Hepatocyte (in vitro differentiated cells): ENCODE measurements at regions not wholly inside any gene's neighbourhood (a gene's known extent, or its start where the extent isn't known, plus 50 kb on each side); places are given as distances from the start of the nearest gene placed in this dataset.

ENCODE experiments used
- DNase-seq: peaks from one replicate; pipeline ENCODE4 v3.0.0-alpha.2; 2016; ENCODE audit warnings: low spot score
- H2AFZ ChIP-seq: fragments of 200-600 bp; sonication (generic); 2 replicates; pipeline ENCODE4 v1.6.0; 2016; ENCODE audit warnings: antibody characterized with exemption, mild to moderate bottlenecking
- H3K27ac ChIP-seq: fragments of 200-600 bp; sonication (generic); 2 replicates; pipeline ENCODE4 v1.5.1; 2016; ENCODE audit warnings: mild to moderate bottlenecking
- H3K27me3 ChIP-seq: fragments of 200-600 bp; sonication (generic); 2 replicates; pipeline ENCODE4 v1.6.1; 2016
- H3K36me3 ChIP-seq: fragments of 200-600 bp; sonication (generic); replicated peaks from 2 replicates; pipeline ENCODE4 v1.5.1; 2016; ENCODE audit warnings: low read depth; ENCODE audit not compliant: insufficient read depth
- H3K4me1 ChIP-seq: fragments of 200-600 bp; sonication (generic); 2 replicates; pipeline ENCODE4 v1.5.1; 2016; ENCODE audit warnings: mild to moderate bottlenecking, moderate library complexity; ENCODE audit not compliant: insufficient read depth
- H3K4me2 ChIP-seq: fragments of 200-600 bp; sonication (generic); 2 replicates; pipeline ENCODE4 v1.6.0; 2016
- H3K4me3 ChIP-seq: fragments of 200-600 bp; sonication (generic); 2 replicates; pipeline ENCODE4 v1.5.1; 2016; ENCODE audit warnings: mild to moderate bottlenecking
- H3K79me2 ChIP-seq: fragments of 200-600 bp; sonication (generic); 2 replicates; pipeline ENCODE4 v1.6.0; 2017; ENCODE audit warnings: mild to moderate bottlenecking
- H3K9me2 ChIP-seq: fragments of 200-600 bp; sonication (generic); replicated peaks from 2 replicates; pipeline ENCODE4 v1.6.0; 2017; ENCODE audit warnings: mild to moderate bottlenecking; ENCODE audit not compliant: insufficient read depth
- H3K9me3 ChIP-seq: fragments of 200-600 bp; sonication (generic); 2 replicates; pipeline ENCODE4 v1.5.1; 2016; ENCODE audit warnings: low read depth, mild to moderate bottlenecking
- H4K20me1 ChIP-seq: fragments of 200-600 bp; sonication (generic); 2 replicates; pipeline ENCODE4 v1.6.0; 2016; ENCODE audit warnings: mild to moderate bottlenecking; ENCODE audit not compliant: insufficient read depth, poor library complexity, severe bottlenecking
- EZH2 ChIP-seq: fragments of 200-600 bp; sonication (generic); IDR thresholded peaks from 2 replicates; pipeline ENCODE4 v1.6.1; 2016; ENCODE audit warnings: antibody characterized with exemption, mild to moderate bottlenecking, borderline replicate concordance
- EZH2phosphoT487 ChIP-seq: fragments of 200-600 bp; sonication (generic); IDR thresholded peaks from one replicate; pipeline ENCODE4 v1.6.1; 2018; ENCODE audit warnings: antibody characterized with exemption, mild to moderate bottlenecking, low read depth, moderate library complexity; ENCODE audit not compliant: unreplicated experiment, severe bottlenecking
- WGBS: methylation state at CpG from one replicate; pipeline ENCODE4 v1.1.6; 2016; ENCODE audit warnings: low lambda C conversion rate; ENCODE audit errors: missing lambda C conversion rate; 5-methylcytosine and 5-hydroxymethylcytosine counted together
- TF ChIP-seq, protein P1 (sequence below): fragments of 200-600 bp; sonication (generic); IDR thresholded peaks from 2 replicates; pipeline ENCODE4 v1.5.1; 2016; ENCODE audit warnings: antibody characterized with exemption, mild to moderate bottlenecking; ENCODE audit not compliant: poor library complexity

DNA sequence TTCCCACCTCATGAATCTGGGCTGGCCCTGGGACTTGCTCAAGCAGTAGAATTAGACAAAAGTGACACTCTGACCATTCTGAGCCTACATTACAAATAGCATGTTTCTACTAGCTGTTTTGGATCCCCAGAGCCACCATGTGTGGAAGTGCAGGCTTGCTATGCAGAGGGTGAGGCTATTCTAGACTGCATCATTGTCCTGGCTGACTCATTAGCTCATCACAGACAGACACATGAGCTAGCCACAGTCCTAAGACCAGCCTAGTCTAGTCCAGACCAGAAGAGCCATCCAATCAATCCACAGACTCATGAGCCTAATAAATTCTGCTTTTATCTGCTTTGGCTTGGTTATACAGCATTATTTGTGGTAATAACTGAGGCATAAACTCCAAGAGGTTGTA is 351.9 kb downstream of the PRELID2 start:
- Histone ChIP-seq H2AFZ (no peak overlapping the region), H3K4me1 (no peaks in the 10 kb centered on the region), H3K4me3 (no peak overlapping the region), H3K9me3 (no peaks in the 10 kb centered on the region), H3K4me2 (no peak overlapping the region), H3K79me2 (no peaks in the 10 kb centered on the region), H3K36me3 (no peaks in the 10 kb centered on the region), H4K20me1 (no peaks in the 10 kb centered on the region), H3K27ac (no peak overlapping the region), H3K27me3 (no peaks in the 10 kb centered on the region), H3K9me2 (no peaks in the 10 kb centered on the region)
- TF ChIP-seq EZH2 = no peak
- TF ChIP-seq, protein P1, sequence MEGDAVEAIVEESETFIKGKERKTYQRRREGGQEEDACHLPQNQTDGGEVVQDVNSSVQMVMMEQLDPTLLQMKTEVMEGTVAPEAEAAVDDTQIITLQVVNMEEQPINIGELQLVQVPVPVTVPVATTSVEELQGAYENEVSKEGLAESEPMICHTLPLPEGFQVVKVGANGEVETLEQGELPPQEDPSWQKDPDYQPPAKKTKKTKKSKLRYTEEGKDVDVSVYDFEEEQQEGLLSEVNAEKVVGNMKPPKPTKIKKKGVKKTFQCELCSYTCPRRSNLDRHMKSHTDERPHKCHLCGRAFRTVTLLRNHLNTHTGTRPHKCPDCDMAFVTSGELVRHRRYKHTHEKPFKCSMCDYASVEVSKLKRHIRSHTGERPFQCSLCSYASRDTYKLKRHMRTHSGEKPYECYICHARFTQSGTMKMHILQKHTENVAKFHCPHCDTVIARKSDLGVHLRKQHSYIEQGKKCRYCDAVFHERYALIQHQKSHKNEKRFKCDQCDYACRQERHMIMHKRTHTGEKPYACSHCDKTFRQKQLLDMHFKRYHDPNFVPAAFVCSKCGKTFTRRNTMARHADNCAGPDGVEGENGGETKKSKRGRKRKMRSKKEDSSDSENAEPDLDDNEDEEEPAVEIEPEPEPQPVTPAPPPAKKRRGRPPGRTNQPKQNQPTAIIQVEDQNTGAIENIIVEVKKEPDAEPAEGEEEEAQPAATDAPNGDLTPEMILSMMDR = no peak
- no peak for TF ChIP-seq EZH2phosphoT487
- no peak for DNase-seq

DNA sequence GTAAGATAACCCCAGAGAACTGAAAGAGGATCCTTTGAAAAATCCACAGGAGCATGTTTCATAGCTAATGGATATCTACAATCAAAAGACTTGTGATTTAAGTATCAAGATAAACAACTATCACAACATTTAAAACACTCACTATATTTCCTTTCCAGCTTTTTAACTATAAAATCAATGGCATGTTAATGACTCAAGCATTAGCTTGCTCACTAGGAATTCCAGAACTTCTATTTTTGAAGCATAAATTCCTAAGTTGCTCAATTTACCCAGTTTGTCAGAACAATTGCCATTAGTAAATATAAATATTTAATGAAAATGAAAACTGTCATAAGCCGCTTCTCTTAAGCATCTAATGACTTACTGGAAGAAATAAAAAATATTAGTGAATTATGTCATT is 355.3 kb downstream of the PRELID2 start:
- Histone ChIP-seq H3K27ac (no peak overlapping the region), H3K4me2 (no peak overlapping the region), H3K9me2 (no peaks in the 10 kb centered on the region), H3K27me3 (no peaks in the 10 kb centered on the region), H3K4me1 (no peaks in the 10 kb centered on the region), H2AFZ (no peak overlapping the region), H3K79me2 (no peaks in the 10 kb centered on the region), H3K36me3 (no peaks in the 10 kb centered on the region), H4K20me1 (no peaks in the 10 kb centered on the region), H3K4me3 (no peak overlapping the region), H3K9me3 (no peaks in the 10 kb centered on the region)
- DNase-seq = no peak
- WGBS = 89% methylated on average over 1 of the region's 1 CpG
- TF ChIP-seq EZH2phosphoT487 (no peak), EZH2 (no peak)
- TF ChIP-seq, protein P1 = no peak

DNA sequence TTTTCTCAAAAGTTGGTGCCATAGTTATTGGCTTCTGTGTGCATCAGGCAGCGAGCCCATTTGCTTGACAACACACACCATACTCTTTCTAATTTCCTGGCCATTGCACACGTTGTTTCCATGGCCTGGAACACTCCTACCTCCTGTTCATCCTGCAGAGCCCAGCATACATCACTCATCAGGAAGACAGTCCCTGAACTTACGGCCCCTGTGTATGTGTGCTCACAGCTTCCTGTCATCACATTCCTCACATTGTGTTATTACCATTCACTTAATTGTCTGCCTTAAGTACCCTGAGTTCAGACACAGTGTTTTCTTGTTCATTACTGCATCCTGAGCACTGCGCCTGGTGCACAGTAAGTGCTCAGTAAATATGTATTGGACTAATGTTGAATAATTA is 355.9 kb downstream of the PRELID2 start:
- Histone ChIP-seq H3K4me3 (no peak overlapping the region), H3K9me2 (no peaks in the 10 kb centered on the region), H4K20me1 (no peaks in the 10 kb centered on the region), H3K27ac (no peak overlapping the region), H3K4me2 (no peak overlapping the region), H3K4me1 (no peaks in the 10 kb centered on the region), H2AFZ (no peak overlapping the region), H3K79me2 (no peaks in the 10 kb centered on the region), H3K36me3 (no peaks in the 10 kb centered on the region), H3K9me3 (no peaks in the 10 kb centered on the region), H3K27me3 (no peaks in the 10 kb centered on the region)
- no peak for DNase-seq
- TF ChIP-seq EZH2 (no peak), EZH2phosphoT487 (no peak)
- TF ChIP-seq, protein P1 = no peak
- 73% methylated on average over 4 of the region's 4 CpGs for WGBS

DNA sequence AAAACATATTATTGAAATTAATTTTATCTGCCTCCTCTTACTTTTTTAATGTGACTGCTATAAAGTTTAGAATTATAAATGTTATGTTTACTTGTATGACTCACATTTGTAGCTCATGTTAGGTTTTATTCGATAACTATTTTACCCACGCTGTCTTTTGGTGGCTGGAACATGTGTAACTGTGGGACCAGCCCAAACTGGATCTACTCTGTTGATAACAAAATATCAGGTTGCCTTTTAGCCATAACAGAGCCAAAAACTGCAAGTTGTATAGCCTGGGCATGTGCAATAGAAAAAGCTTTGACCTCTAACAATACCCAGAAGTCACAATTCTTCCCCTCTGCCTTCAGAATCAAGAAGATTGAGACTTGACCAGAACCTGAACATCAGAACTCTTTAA is 356.5 kb downstream of the PRELID2 start:
- H3K4me3 ChIP-seq = no peak overlapping the region
- no peak for DNase-seq
- H3K4me2 ChIP-seq = no peak overlapping the region
- H2AFZ ChIP-seq = no peak overlapping the region
- H3K27ac ChIP-seq = no peak overlapping the region
- 86% methylated on average over 2 of the region's 2 CpGs for WGBS
- no peaks in the 10 kb centered on the region for H3K9me2 ChIP-seq
- H3K79me2 ChIP-seq = no peaks in the 10 kb centered on the region
- H3K27me3 ChIP-seq = no peaks in the 10 kb centered on the region
- no peaks in the 10 kb centered on the region for H3K4me1 ChIP-seq
- no peaks in the 10 kb centered on the region for H3K9me3 ChIP-seq
- no peaks in the 10 kb centered on the region for H3K36me3 ChIP-seq
- TF ChIP-seq, protein P1 = no peak
- TF ChIP-seq EZH2 (no peak), EZH2phosphoT487 (no peak)
- H4K20me1 ChIP-seq = no peaks in the 10 kb centered on the region
